SH-SY5Y (cell line): ENCODE measurements at regions not wholly inside any gene's neighbourhood (a gene's known extent, or its start where the extent isn't known, plus 50 kb on each side); places are given as distances from the start of the nearest gene placed in this dataset.

Experiments
- GATA2 ChIP-seq: IDR thresholded peaks from 2 replicates; pipeline ENCODE4 v1.6.1; 2011; ENCODE audit warnings: mild to moderate bottlenecking, low read depth, low read length
- GATA3 ChIP-seq: IDR thresholded peaks from 2 replicates; pipeline ENCODE4 v1.6.1; 2011; ENCODE audit warnings: low read depth, mild to moderate bottlenecking, low read length, moderate library complexity

GRCh38 chr10:35876248-35876647, 234.2 kb upstream of the FZD8 start:
- TF ChIP-seq GATA3 (no peak), GATA2 (no peak)
